HG02610 (cell line): ENCODE measurements at regions not wholly inside any gene's neighbourhood (a gene's known extent, or its start where the extent isn't known, plus 50 kb on each side); places are given as distances from the start of the nearest gene placed in this dataset.
"Not testable (repeated sequence)": the region's sequence is repeated elsewhere in the genome, so short reads cannot be mapped to it uniquely, and the experiment has no call there.

ENCODE experiments used
- ATAC-seq: cut with Tn5 transposase; IDR thresholded peaks from one replicate; pipeline ENCODE4 v1.9.1; 2021; ENCODE audit warnings: mild to moderate bottlenecking, moderate library complexity; ENCODE audit not compliant: unreplicated experiment

- ATAC-seq: no peak
These were observed 593.0 kb downstream of the FRK start for GRCh38 chr6:115467726-115468125.

GRCh38 chr6:115460913-115461312 lies 599.8 kb downstream of the FRK start:
- ATAC-seq: no peak

DNA sequence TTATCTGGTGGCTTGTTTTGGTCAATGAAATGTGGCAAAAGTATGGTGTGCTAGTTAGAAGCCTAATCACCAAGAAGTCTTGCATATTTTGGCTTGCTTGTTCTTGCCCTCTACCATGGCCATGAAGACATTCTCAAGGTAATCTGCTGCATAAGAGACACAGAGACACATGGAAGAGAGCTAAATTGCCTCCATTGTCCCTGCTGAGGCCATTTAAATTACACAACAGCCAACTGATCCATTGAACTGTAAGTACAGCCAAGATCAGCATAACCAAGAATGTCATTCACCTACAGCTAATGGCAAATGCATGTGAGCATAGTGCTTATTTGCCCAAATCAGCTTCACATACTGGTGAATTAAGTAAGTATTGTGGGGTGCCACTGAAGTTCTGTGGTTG lies 603.8 kb downstream of the FRK start:
- no peak for ATAC-seq

DNA sequence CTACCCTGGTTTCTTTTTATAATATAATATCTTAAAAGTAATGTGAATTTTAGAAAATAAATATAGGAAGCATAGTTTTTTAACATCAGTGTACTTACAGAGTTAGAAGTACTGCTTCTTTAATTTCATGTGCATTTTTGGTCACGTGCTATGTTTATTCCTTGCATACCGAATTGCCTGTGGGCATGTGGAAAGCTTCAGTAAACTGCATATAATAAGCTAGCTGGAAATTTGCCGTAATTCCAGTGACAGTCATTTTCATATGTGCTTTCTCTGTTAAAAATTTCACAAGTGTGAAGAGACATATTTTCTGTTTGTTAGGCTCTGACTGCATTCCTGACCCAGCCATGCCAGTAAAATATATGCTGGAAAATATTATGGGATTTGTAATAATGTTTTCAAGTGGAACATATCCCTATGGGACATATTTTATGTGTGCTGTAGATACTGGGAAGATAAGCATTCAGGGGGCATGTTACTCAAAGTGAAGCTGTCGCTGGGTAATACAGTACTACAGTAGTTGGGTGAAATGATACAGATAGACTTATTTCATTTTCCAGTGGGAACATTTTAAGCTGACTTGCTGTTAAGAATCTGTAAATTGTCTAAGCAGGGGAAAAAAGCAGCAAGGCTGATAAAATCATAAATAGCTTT lies 616.7 kb downstream of the FRK start:
- no peak for ATAC-seq

DNA sequence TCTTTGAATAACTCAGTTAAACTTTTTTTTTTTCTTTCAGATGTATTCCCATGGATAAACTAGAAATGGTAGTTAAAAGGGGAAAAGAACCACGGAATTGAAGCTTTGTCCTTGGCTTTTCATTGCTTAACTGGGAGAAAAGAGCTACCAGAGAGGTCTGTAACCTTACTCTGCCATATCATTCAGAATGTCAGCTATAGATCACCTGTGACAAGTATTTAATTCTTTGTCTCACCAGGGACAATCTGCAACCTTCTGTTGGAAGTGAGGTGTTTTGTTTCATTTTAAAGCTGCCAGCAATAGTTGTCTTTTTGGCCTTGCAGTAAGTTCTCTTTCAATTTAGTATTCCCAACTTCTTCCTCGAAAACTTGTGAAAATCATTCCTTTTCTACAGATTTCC lies 618.4 kb downstream of the FRK start:
- ATAC-seq: no peak

DNA sequence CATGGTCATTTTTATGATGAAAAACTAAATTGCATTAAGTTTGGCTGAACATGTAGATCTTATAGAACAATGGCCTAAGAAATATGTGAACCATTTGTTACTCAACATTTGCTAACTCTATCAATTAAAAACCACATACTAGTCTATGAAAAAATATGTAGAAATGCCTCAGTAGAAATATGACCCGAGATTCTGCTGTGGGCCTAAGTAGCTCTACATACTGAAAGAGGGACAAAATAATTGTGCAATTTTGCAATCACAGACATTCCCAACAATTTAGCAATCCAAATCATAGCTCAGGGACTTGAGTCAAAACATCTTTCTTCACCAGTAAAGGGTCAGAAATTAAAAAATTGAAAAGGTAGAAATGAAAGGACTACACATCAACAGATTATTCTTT lies 619.0 kb downstream of the FRK start:
- no peak for ATAC-seq

DNA sequence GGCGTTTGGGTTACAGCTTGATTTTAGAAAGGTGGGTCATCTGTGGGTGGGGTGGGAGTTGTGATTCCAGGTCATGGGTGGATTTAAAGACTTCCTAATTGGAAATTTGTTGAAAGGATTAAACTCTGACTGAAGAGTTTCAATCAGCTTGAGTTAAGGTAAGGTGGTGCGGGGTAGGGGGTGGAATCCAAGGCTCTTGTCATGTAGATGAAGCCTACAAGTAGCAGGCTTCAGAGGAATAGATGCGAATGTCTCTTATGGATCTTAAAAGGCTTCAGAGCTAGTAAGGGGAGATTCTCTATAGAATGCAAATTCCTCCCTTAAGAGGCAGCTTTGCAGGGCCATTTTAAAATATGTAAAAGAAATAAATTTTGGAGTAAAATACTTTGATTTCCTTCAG lies 645.3 kb downstream of the FRK start:
- no peak for ATAC-seq

DNA sequence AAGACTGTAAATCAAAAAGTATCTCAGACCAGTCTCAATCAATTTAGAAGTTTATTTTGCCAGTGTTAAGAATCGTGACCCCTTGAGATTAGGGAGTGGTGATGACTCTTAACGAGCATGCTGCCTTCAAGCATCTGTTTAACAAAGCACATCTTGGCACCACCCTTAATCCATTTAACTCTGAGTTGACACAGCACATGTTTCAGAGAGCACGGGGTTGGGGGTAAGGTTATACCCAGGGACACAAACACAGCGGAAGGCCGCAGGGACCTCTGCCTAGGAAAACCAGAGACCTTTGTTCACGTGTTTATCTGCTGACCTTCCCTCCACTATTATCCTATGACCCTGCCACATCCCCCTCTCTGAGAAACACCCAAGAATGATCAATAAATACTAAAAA lies 645.8 kb downstream of the FRK start:
- not testable (repeated sequence) for ATAC-seq

DNA sequence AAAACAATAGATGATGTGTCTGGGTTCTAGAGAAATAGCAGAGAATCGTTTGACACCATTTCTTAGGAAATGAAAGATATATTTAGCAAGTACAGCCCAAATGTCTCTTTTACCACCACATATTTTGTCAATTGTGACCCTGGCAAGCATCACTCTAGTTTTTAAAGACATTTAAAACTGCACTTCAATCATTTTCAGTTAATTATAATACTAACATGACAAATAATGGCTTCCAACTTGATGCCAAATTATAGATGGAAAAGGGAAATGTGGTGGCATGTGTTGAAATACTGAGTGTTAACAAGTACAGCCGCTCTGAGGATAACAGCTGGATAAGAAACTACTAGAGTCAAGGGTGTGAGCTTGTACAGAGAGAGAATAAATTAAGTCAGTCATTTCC lies 648.9 kb downstream of the FRK start:
- ATAC-seq: no peak

GRCh38 chr6:115404446-115404845 lies 656.2 kb downstream of the FRK start:
- ATAC-seq: no peak

DNA sequence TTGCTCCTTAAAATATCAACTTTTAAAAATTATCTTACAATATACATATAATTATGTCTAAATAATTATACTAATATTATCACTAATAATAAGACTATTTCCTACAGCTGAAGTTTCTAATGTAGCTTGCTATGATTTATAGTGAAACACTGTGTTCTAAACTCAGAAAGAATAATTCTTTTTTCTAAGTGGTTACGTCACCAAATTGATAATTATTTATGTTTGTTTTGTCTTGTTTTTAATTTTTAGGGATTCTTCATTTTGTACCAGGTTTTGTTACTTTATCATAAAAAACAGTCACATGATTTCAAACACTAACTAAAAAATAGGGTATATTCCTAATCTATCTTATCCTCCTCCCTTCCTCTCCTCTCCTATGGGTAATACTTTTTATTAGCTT lies 662.1 kb downstream of the FRK start:
- no peak for ATAC-seq

- no peak for ATAC-seq
These were observed 664.4 kb downstream of the FRK start for GRCh38 chr6:115396112-115396906.

- ATAC-seq: no peak
These were observed 666.9 kb downstream of the FRK start for GRCh38 chr6:115393821-115394220.

DNA sequence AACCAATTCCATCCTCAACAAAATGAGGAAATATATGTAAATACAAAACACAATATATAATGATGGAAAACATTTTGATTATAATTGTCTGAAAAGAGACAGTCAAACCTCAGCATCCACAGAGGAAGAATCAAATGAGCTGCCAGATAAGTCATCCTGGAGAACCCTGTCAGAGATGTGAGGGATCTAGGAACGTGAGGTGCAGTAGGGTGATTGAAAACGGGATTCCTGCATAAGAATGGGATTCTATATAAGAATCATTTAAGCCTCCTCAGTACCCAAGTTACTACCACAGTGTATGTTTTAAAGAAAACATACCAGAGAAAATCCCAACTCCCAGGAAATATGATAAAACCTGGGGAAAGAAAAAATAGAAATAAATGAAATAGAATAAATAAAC lies 690.5 kb downstream of the FRK start:
- no peak for ATAC-seq

DNA sequence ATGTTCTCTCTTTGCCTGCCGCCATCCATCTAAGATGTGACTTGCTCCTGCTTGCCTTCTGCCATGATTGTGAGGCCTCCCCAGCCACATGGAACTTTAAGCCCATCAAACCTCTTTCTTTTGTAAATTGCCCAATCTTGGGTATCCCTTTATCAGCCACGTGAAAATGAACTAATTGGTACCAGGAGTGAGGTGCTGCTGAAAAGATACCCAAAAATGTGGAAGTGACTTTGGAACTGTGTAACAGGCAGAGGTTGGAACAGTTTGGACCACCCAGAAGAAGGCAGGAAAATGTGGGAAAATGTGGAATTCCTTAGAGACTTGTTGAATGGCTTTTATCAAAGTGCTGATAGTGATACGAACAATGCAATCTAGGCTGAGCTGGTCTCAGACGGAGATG lies 694.9 kb downstream of the FRK start:
- ATAC-seq: no peak

- peak; percentile 82 for ATAC-seq
These were observed 697.3 kb downstream of the FRK start for GRCh38 chr6:115363379-115363778.

GRCh38 chr6:115362234-115362633 lies 698.5 kb downstream of the FRK start:
- ATAC-seq: no peak

GRCh38 chr6:115360602-115361325 lies 699.9 kb downstream of the FRK start:
- no peak for ATAC-seq

GRCh38 chr6:115358616-115359015 lies 702.1 kb downstream of the FRK start:
- ATAC-seq: no peak

GRCh38 chr6:115356371-115356770 lies 704.3 kb downstream of the FRK start:
- no peak for ATAC-seq

GRCh38 chr6:115323001-115323400 lies 737.7 kb downstream of the FRK start:
- ATAC-seq: no peak

GRCh38 chr6:115319823-115320222 lies 740.9 kb downstream of the FRK start:
- no peak for ATAC-seq
